ENCODE measurements at regions not wholly inside any gene's neighbourhood (a gene's known extent, or its start where the extent isn't known, plus 50 kb on each side); places are given as distances from the start of the nearest gene placed in this dataset.

GRCh38 chr10:118977022-118977599, 52.4 kb upstream of the NANOS1 start:
- no peak for TF ChIP-seq CTCF (IDR thresholded peaks at IDR 0.05; ENCODE audit: insufficient read depth, low read length, poor library complexity, severe bottlenecking)
- DNase-seq (ENCODE audit: extremely low read depth, insufficient read length) = no peak
- peaks cover 3% of the 10 kb centered on the region; the same call in 1 of the 2 replicates for H3K27me3 ChIP-seq (replicated peaks; ENCODE audit: control insufficient read depth, insufficient read depth, low read length)
- H3K4me3 ChIP-seq (replicated peaks; ENCODE audit: low read depth, low read length) = no peak overlapping the region
- H3K36me3 ChIP-seq (ENCODE audit: control insufficient read depth, insufficient read depth, low read length) = no peaks in the 10 kb centered on the region

DNA sequence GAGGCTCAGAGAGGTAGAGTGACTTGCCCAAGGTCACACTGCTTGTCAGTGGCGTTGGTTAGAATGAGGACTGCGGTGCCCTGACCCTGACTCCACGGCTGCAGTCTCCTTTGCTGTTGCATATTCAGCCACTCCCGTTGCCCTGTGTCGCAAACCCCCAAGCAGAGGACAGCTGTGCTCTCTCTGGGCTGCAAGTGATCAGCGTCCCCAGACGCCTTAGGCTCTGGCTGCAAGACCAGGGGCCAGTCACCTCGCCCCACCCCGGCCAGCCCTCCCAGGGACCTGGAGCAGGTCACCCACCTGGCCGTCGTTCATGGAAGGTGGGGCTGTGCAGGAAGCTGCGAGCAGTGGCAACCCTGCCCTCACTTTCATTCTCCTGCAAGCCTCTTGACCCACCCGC, 51.7 kb upstream of the NANOS1 start:
- no peak overlapping the region for H3K4me3 ChIP-seq (replicated peaks; ENCODE audit: low read depth, low read length)
- H3K27me3 ChIP-seq (replicated peaks; ENCODE audit: control insufficient read depth, insufficient read depth, low read length) = peaks cover 3% of the 10 kb centered on the region; the same call in 1 of the 2 replicates
- no peaks in the 10 kb centered on the region for H3K36me3 ChIP-seq (ENCODE audit: control insufficient read depth, insufficient read depth, low read length)
- no peak for TF ChIP-seq CTCF (IDR thresholded peaks at IDR 0.05; ENCODE audit: insufficient read depth, low read length, poor library complexity, severe bottlenecking)
- DNase-seq (ENCODE audit: extremely low read depth, insufficient read length) = no peak

- no peak for TF ChIP-seq CTCF (IDR thresholded peaks at IDR 0.05; ENCODE audit: insufficient read depth, low read length, poor library complexity, severe bottlenecking)
- Histone ChIP-seq H3K4me3 (replicated peaks; ENCODE audit: low read depth, low read length) (no peak overlapping the region), H3K27me3 (replicated peaks; ENCODE audit: control insufficient read depth, insufficient read depth, low read length) (peaks cover 3% of the 10 kb centered on the region; the same call in 1 of the 2 replicates), H3K36me3 (ENCODE audit: control insufficient read depth, insufficient read depth, low read length) (no peaks in the 10 kb centered on the region)
- DNase-seq (ENCODE audit: extremely low read depth, insufficient read length) = no peak
Observed at GRCh38 chr10:118978316-118978997, 51.1 kb upstream of the NANOS1 start.

- TF ChIP-seq CTCF (IDR thresholded peaks at IDR 0.05; ENCODE audit: insufficient read depth, low read length, poor library complexity, severe bottlenecking) = no peak
- H3K4me3 ChIP-seq (replicated peaks; ENCODE audit: low read depth, low read length) = no peak overlapping the region
- H3K27me3 ChIP-seq (replicated peaks; ENCODE audit: control insufficient read depth, insufficient read depth, low read length) = no peaks in the 10 kb centered on the region; the same call in 1 of the 2 replicates
- H3K36me3 ChIP-seq (ENCODE audit: control insufficient read depth, insufficient read depth, low read length) = no peaks in the 10 kb centered on the region
- no peak for DNase-seq (ENCODE audit: extremely low read depth, insufficient read length)
Observed at GRCh38 chr10:118978998-118979350, 50.5 kb upstream of the NANOS1 start.

DNA sequence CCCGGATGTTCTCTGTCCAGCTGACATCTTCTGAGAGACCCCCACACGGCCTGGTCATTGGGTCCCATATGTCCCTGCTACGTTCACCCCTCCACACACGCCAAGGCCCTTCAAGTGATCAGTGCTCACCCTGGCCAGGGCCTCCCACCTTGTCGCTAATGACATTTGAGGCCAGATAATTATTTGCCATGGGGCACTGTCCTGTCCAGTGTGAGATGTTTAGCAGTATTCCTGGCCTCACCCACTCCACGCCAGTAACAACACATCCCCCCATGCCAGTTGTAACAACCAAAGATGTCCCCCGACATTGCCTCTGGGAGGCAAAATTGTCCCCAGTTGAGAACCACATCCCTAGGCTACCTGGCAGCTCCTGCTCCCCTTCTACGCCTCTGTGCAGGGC, 49.9 kb upstream of the NANOS1 start:
- Histone ChIP-seq H3K36me3 (ENCODE audit: control insufficient read depth, insufficient read depth, low read length) (no peaks in the 10 kb centered on the region), H3K4me3 (replicated peaks; ENCODE audit: low read depth, low read length) (no peak overlapping the region), H3K27me3 (replicated peaks; ENCODE audit: control insufficient read depth, insufficient read depth, low read length) (no peaks in the 10 kb centered on the region; the same call in 1 of the 2 replicates)
- DNase-seq (ENCODE audit: extremely low read depth, insufficient read length) = no peak
- TF ChIP-seq CTCF (IDR thresholded peaks at IDR 0.05; ENCODE audit: insufficient read depth, low read length, poor library complexity, severe bottlenecking) = no peak
